PC-9 (cell line): ENCODE measurements at regions not wholly inside any gene's neighbourhood (a gene's known extent, or its start where the extent isn't known, plus 50 kb on each side); places are given as distances from the start of the nearest gene placed in this dataset.

Experiments used
- BruUV-seq: library from RNA; stranded (reverse); fragments of 400-500 nt; replicated peaks from 2 replicates; lab custom pipeline; 2021; lab: Mats Ljungman, UMichigan
- CTCF ChIA-PET: fragments of 300-600 bp; sonication (Branson Sonifier 250); formaldehyde crosslinking; loops from one replicate; lab custom pipeline; 2022; ENCODE audit warnings: antibody characterized with exemption; lab: Charles Lee
- POLR2A ChIA-PET: fragments of 300-600 bp; sonication (Branson Sonifier 250); formaldehyde crosslinking; loops from one replicate; lab custom pipeline; 2022; ENCODE audit warnings: antibody characterized with exemption; ENCODE audit not compliant: unreplicated experiment; lab: Charles Lee
- DNase-seq, 2 experiments: peaks; one replicate each; pipeline versions ENCODE4 v3.0.0 to v3.0.0-alpha.2; 2015 to 2022; ENCODE audit warnings: mixed read lengths in 1 of 2
- H2AFZ ChIP-seq: fragments of 200-600 bp; sonication (generic); 2 replicates; pipeline ENCODE4 v1.8.1; 2017; ENCODE audit warnings: antibody characterized with exemption
- H3F3A ChIP-seq: fragments of 200-600 bp; sonication (generic); 2 replicates; pipeline ENCODE4 v1.8.1; 2017; ENCODE audit warnings: antibody characterized with exemption, mild to moderate bottlenecking, low read depth; ENCODE audit not compliant: insufficient read depth
- H3K27ac ChIP-seq: fragments of 200-600 bp; sonication (generic); 2 replicates; pipeline ENCODE4 v1.6.1; 2016; ENCODE audit warnings: mixed run types
- H3K27me3 ChIP-seq: fragments of 200-600 bp; sonication (generic); 2 replicates; pipeline ENCODE4 v1.6.1; 2016; ENCODE audit warnings: low read depth, mixed run types; ENCODE audit not compliant: insufficient read depth
- H3K36me3 ChIP-seq: fragments of 200-600 bp; sonication (generic); 2 replicates; pipeline ENCODE4 v1.6.1; 2016; ENCODE audit warnings: low read depth, mixed run types
- H3K4me1 ChIP-seq: fragments of 200-600 bp; sonication (generic); replicated peaks from 2 replicates; pipeline ENCODE4 v1.6.1; 2016; ENCODE audit warnings: mixed run types; ENCODE audit not compliant: insufficient read depth
- H3K4me2 ChIP-seq: fragments of 200-600 bp; sonication (generic); 2 replicates; pipeline ENCODE4 v1.6.1; 2017; ENCODE audit warnings: mixed run types
- H3K4me3 ChIP-seq: fragments of 200-600 bp; sonication (generic); 2 replicates; pipeline ENCODE4 v1.6.1; 2016; ENCODE audit warnings: mixed run types
- H3K79me2 ChIP-seq: fragments of 200-600 bp; sonication (generic); 2 replicates; pipeline ENCODE4 v1.6.1; 2017; ENCODE audit warnings: low read depth, mixed run types
- H3K9me2 ChIP-seq: fragments of 200-600 bp; sonication (generic); 2 replicates; pipeline ENCODE4 v1.8.1; 2017; ENCODE audit warnings: mild to moderate bottlenecking; ENCODE audit not compliant: insufficient read depth
- H3K9me3 ChIP-seq: fragments of 200-600 bp; sonication (generic); 2 replicates; pipeline ENCODE4 v1.8.1; 2016; ENCODE audit warnings: low read depth; ENCODE audit not compliant: insufficient read depth
- H4K20me1 ChIP-seq: fragments of 200-600 bp; sonication (generic); 2 replicates; pipeline ENCODE4 v1.8.1; 2017; ENCODE audit not compliant: insufficient read depth
- CTCF ChIP-seq: fragments of 200-600 bp; sonication (generic); conservative IDR thresholded peaks from 2 replicates; pipeline ENCODE4 v1.6.1; 2017; ENCODE audit warnings: mixed run types, antibody characterized with exemption, mild to moderate bottlenecking, moderate library complexity
- EZH2 ChIP-seq: fragments of 200-600 bp; sonication (generic); IDR thresholded peaks from 2 replicates; pipeline ENCODE4 v1.8.0; 2017; ENCODE audit warnings: antibody characterized with exemption, low read depth
- intact Hi-C: fragments of 100-400 bp; cut with micrococcal nuclease; formaldehyde crosslinking; loops from one replicate; pipeline ENCODE4 v1.10.0; 2022; ENCODE audit not compliant: unreplicated experiment

- Histone ChIP-seq H2AFZ (no peak overlapping the region), H3K36me3 (no peaks in the 10 kb centered on the region), H3K9me3 (no peaks in the 10 kb centered on the region), H3K4me1 (no peaks in the 10 kb centered on the region), H3K27ac (no peak overlapping the region), H4K20me1 (no peaks in the 10 kb centered on the region; the same call in 1 of the 2 replicates), H3K9me2 (no peaks in the 10 kb centered on the region), H3K4me3 (no peak overlapping the region), H3K79me2 (no peaks in the 10 kb centered on the region), H3K4me2 (no peak overlapping the region), H3K27me3 (no peaks in the 10 kb centered on the region), H3F3A (no peaks in the 10 kb centered on the region)
- intact Hi-C loops = no loop called here
- BruUV-seq = no TSS peak
- TF ChIP-seq CTCF (no peak), EZH2 (no peak)
- DNase-seq = no peak
- POLR2A ChIA-PET = no interaction called here
- CTCF ChIA-PET = no interaction called here
These were observed 689.3 kb upstream of the ATXN8OS start for GRCh38 chr13:69418319-69418718.

DNA sequence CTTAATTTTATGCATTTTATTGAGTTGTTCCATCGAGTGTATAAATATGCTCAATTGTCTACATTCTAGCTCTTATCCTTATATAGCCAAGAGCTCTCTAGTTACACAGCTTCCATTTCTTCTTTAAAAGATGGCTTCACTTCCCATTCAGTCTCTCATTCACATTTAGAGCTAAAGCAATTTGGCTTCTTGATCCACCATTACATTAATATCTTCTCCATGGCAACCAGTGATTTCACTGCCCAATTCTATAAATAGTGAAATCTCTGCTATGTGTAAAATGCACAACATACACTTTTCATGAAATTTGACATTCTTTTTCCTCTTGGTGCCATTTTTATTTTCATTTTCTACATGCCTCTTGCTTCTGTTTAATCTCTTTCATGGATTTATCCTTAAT is 696.9 kb upstream of the ATXN8OS start:
- H3K79me2 ChIP-seq = no peaks in the 10 kb centered on the region
- H3K9me2 ChIP-seq = no peaks in the 10 kb centered on the region
- intact Hi-C loops = no loop called here
- H3K4me3 ChIP-seq = no peak overlapping the region
- H3K4me1 ChIP-seq = no peaks in the 10 kb centered on the region
- no peak overlapping the region for H2AFZ ChIP-seq
- H3K4me2 ChIP-seq = no peak overlapping the region
- no peaks in the 10 kb centered on the region for H3K27me3 ChIP-seq
- H3F3A ChIP-seq = no peaks in the 10 kb centered on the region
- ChIA-PET POLR2A (no interaction called here), CTCF (no interaction called here)
- no TSS peak for BruUV-seq
- no peaks in the 10 kb centered on the region for H3K36me3 ChIP-seq
- no peaks in the 10 kb centered on the region for H3K9me3 ChIP-seq
- TF ChIP-seq CTCF = no peak
- TF ChIP-seq EZH2 = no peak
- DNase-seq = no peak
- H4K20me1 ChIP-seq = no peaks in the 10 kb centered on the region; the same call in 1 of the 2 replicates
- H3K27ac ChIP-seq = no peak overlapping the region

DNA sequence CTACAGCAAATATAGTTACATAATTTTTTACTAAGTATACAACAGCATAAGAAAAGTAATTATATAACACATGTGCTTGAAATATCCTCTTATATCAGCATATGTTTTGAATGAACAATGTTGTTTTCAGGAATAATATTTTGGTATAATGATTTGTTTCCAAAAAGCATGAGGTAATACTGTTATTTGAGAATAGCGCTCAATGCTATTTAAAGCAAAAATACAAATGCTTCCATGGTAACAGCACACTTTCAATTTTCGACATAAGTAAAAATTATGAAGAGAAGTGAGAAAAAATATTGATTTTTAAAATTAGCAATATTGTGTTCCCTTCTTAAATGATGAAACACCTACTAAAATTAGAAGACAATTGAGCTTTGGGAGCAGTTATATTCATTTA is 715.9 kb upstream of the ATXN8OS start:
- no peak for TF ChIP-seq CTCF
- no peak for TF ChIP-seq EZH2
- no peak for DNase-seq
- Histone ChIP-seq H2AFZ (no peak overlapping the region), H3K4me1 (no peaks in the 10 kb centered on the region), H3K27me3 (no peaks in the 10 kb centered on the region), H3K4me2 (no peak overlapping the region), H4K20me1 (no peaks in the 10 kb centered on the region), H3K27ac (no peak overlapping the region), H3K4me3 (no peak overlapping the region), H3K9me3 (no peaks in the 10 kb centered on the region), H3K36me3 (no peaks in the 10 kb centered on the region), H3K9me2 (no peaks in the 10 kb centered on the region), H3F3A (no peaks in the 10 kb centered on the region), H3K79me2 (no peaks in the 10 kb centered on the region)
- no TSS peak for BruUV-seq
- intact Hi-C loops = no loop called here
- ChIA-PET POLR2A (no interaction called here), CTCF (no interaction called here)
